BLaER1 treated with 17β-estradiol and CSF1 and Interleukin-3, amounts not matched to agents 10 nM and 100 nM (cell line): ENCODE measurements at regions not wholly inside any gene's neighbourhood (a gene's known extent, or its start where the extent isn't known, plus 50 kb on each side); places are given as distances from the start of the nearest gene placed in this dataset.
A peak's percentile ranks its signal among the peaks of the same experiment; 100 is the strongest.

ENCODE experiments used
- H3K27ac ChIP-seq, 11 experiments: shearing (Covaris generic); formaldehyde crosslinking; 2 replicates each; pipeline ENCODE4 v1.8.1; 2022
- H3K27me3 ChIP-seq, 11 experiments: shearing (Covaris generic); formaldehyde crosslinking; 2 replicates each; pipeline ENCODE4 v1.8.1; 2022
- H3K36me3 ChIP-seq, 11 experiments: shearing (Covaris generic); formaldehyde crosslinking; 2 replicates each; pipeline ENCODE4 v1.8.1; 2022
- H3K4me1 ChIP-seq, 10 experiments: shearing (Covaris generic); formaldehyde crosslinking; 2 replicates each; pipeline ENCODE4 v1.8.1; 2022
- H3K4me2 ChIP-seq, 11 experiments: shearing (Covaris generic); formaldehyde crosslinking; 2 replicates each; pipeline ENCODE4 v1.8.1; 2022
- H3K4me3 ChIP-seq, 10 experiments: shearing (Covaris generic); formaldehyde crosslinking; 2 replicates each; pipeline ENCODE4 v1.8.1; 2022
- H3K9ac ChIP-seq, 11 experiments: shearing (Covaris generic); formaldehyde crosslinking; 2 replicates each; pipeline ENCODE4 v1.8.1; 2022
- H3K9me3 ChIP-seq, 11 experiments: shearing (Covaris generic); formaldehyde crosslinking; replicated peaks in 1 of 11; 2 replicates each; pipeline ENCODE4 v1.8.1; 2022
- H4K20me1 ChIP-seq, 11 experiments: shearing (Covaris generic); formaldehyde crosslinking; 2 replicates each; pipeline ENCODE4 v1.8.1; 2022
- Cebpa-rat ChIP-seq, 11 experiments: shearing (Covaris generic); IDR thresholded peaks; 2 replicates each; pipeline ENCODE4 v1.8.1; 2022

DNA sequence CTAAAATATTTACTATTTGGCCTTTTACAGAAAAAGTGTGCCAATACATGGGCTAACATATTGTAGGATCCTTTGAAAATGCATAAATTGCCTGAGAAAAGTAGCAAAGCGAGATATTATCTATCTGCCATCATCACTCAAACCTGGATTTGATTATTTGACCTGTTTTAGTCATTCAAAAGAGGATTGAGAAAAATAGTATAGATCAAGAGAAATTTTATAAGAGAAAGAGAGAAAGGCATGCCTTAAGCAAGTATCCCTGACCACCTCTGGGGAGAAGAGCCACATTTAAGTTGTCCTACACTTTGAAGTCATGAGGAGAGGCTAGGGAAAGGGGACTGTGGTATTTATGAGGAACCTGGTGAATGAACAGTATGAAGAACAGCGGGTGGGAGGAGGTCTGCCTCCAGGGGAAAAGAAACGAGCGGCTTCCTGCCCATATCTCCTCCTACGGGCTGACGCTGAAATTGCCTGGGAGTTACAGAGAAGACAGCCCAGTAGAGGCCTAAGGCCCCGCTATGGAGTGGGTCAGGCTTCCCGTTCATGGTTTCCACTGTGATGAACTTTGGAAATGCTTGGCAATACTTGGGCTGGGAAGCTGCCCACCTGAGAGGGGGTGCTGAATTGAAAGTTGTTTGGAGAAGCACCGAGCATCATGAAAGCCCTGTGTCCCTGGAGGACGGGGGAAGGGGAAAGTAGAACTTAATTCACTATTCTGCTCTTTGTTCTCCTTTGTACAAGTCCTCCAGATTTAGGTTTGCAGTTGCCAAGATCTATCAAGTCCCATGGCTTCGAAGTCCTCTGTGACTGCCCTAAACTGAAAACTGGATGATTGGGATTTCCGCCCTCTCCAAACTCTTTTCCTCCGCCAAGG, 106.9 kb upstream of the ACSL4 start:
- Histone ChIP-seq H3K9ac (peak overlapping the region in 7 of 11 experiments; percentile 33 to 84 (median 78); a peak in 13 of 22 replicates), H3K9me3 (peaks cover 0 to 20% (median 0%) of the 10 kb centered on the region in 11 experiments; a peak in 1 of 22 replicates), H3K4me1 (peaks cover 11 to 96% (median 38%) of the 10 kb centered on the region in 10 experiments; a peak in 18 of 20 replicates), H4K20me1 (no peaks in the 10 kb centered on the region), H3K27me3 (peaks cover 71 to 100% (median 98%) of the 10 kb centered on the region in 11 experiments), H3K27ac (peak overlapping the region in 10 of 11 experiments; percentile 33 to 96 (median 84); a peak in 18 of 22 replicates), H3K4me3 (no peak overlapping the region; a peak in 2 of 20 replicates), H3K4me2 (peak overlapping the region; percentile 15 to 72 (median 63); a peak in 20 of 22 replicates), H3K36me3 (no peaks in the 10 kb centered on the region)
- no peak for TF ChIP-seq Cebpa-rat (IDR thresholded peaks at IDR 0.05)

DNA sequence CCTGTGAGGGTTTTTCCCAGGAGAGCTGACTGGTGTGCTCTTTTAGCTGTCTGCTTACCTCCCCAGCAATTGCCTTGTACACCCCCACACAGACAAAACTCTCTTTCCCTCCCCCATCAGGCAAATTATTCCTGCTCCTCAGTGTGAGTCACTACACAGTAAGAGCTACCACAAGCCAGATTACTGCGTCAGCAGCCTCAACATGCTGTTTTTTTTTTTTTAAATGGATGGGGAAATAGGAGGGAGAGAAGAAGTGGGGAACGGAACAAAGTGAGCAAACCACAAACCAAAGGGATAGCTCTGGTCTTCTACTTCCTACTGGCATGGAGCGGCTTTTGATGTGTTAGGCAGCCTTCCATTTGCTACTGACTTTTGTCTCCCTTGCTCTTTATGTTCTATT, 107.5 kb upstream of the ACSL4 start:
- H3K9ac ChIP-seq: peak overlapping the region in 7 of 11 experiments; percentile 33 to 84 (median 78); a peak in 13 of 22 replicates
- peak overlapping the region; percentile 15 to 76 (median 68); a peak in 20 of 22 replicates for H3K4me2 ChIP-seq
- H3K4me1 ChIP-seq: peaks cover 11 to 96% (median 39%) of the 10 kb centered on the region in 10 experiments; a peak in 18 of 20 replicates
- H3K4me3 ChIP-seq: no peak overlapping the region; a peak in 3 of 20 replicates
- H3K36me3 ChIP-seq: no peaks in the 10 kb centered on the region
- H3K27me3 ChIP-seq: peaks cover 71 to 100% (median 98%) of the 10 kb centered on the region in 11 experiments
- H4K20me1 ChIP-seq: no peaks in the 10 kb centered on the region
- H3K9me3 ChIP-seq: peaks cover 0 to 20% (median 0%) of the 10 kb centered on the region in 11 experiments; a peak in 1 of 22 replicates
- H3K27ac ChIP-seq: peak overlapping the region in 10 of 11 experiments; percentile 33 to 96 (median 84); a peak in 18 of 22 replicates
- no peak for TF ChIP-seq Cebpa-rat (IDR thresholded peaks at IDR 0.05)

DNA sequence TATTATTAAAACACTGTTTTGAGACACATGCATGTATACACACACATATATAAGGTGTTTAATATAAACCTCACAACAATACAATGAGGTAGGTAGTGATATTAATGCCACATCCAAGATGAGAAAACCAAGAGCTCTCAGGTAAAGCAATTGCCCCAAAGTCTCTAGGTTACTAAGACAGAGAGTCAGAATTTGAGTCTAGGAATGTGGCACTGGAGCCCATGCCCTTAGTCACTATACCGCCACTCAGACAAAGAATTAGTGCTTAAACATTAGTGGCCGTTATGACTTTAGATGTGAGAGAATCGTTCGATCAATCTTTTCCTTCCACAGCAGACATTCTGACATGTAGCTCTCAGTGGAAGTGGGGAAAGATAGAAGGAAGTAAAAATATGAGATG, 108.2 kb upstream of the ACSL4 start:
- no peak overlapping the region for H3K4me3 ChIP-seq
- H3K4me1 ChIP-seq: peaks cover 11 to 98% (median 39%) of the 10 kb centered on the region in 10 experiments; a peak in 18 of 20 replicates
- no peaks in the 10 kb centered on the region for H4K20me1 ChIP-seq
- peak overlapping the region in 8 of 11 experiments; percentile 50 to 76 (median 69); a peak in 14 of 22 replicates for H3K4me2 ChIP-seq
- no peaks in the 10 kb centered on the region for H3K36me3 ChIP-seq
- peaks cover 0 to 15% (median 0%) of the 10 kb centered on the region in 11 experiments; a peak in 1 of 22 replicates for H3K9me3 ChIP-seq
- H3K27ac ChIP-seq: peak overlapping the region in 9 of 11 experiments; percentile 17 to 96 (median 86); a peak in 16 of 22 replicates
- H3K27me3 ChIP-seq: peaks cover 69 to 100% (median 98%) of the 10 kb centered on the region in 11 experiments
- H3K9ac ChIP-seq: peak overlapping the region in 5 of 11 experiments; percentile 60 to 84 (median 79); a peak in 7 of 22 replicates
- TF ChIP-seq Cebpa-rat (IDR thresholded peaks at IDR 0.05): no peak

DNA sequence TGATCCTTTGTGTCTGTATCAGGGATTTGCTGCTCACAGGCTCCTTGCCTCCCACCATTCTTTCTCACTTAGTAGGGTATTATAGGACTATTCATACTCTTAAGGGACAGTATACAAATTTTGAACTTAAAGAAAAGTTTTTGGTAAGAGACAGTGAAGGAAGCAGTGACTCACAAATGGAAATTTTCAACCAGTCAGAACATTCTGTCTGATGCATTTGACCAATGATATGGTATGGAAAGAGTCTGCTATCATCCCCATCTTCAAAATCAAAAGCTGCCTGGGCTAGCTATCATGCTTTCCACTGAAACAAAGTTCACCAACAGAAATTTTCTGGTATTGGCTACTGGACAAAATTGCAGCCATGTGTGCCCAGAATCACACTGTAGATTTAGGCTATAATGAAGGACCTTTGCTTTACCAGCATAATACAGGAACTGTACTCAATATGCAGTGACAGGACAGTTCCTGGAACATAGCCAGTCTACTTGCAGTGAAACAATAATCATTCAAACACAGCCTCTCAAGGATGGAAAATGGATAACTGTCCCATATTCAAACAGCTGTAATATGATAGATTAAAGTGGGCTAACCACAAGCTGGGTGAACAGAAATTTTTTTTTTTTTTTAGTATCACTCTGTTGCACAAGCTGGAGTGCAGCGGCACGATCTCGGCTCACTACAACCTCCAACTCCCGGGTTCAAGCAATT, 109.0 kb upstream of the ACSL4 start:
- H3K36me3 ChIP-seq: no peaks in the 10 kb centered on the region
- H3K27me3 ChIP-seq: peaks cover 69 to 100% (median 98%) of the 10 kb centered on the region in 11 experiments
- peaks cover 0 to 8% (median 0%) of the 10 kb centered on the region in 11 experiments; a peak in 1 of 22 replicates for H3K9me3 ChIP-seq
- peak overlapping the region in 4 of 11 experiments; percentile 78 to 84 (median 82); a peak in 5 of 22 replicates for H3K9ac ChIP-seq
- H3K27ac ChIP-seq: peak overlapping the region in 7 of 11 experiments; percentile 71 to 96 (median 86); a peak in 13 of 22 replicates
- H3K4me1 ChIP-seq: peaks cover 11 to 98% (median 39%) of the 10 kb centered on the region in 10 experiments; a peak in 18 of 20 replicates
- no peaks in the 10 kb centered on the region for H4K20me1 ChIP-seq
- H3K4me3 ChIP-seq: no peak overlapping the region
- TF ChIP-seq Cebpa-rat (IDR thresholded peaks at IDR 0.05): no peak
- H3K4me2 ChIP-seq: peak overlapping the region in 6 of 11 experiments; percentile 67 to 76 (median 69); a peak in 10 of 22 replicates

DNA sequence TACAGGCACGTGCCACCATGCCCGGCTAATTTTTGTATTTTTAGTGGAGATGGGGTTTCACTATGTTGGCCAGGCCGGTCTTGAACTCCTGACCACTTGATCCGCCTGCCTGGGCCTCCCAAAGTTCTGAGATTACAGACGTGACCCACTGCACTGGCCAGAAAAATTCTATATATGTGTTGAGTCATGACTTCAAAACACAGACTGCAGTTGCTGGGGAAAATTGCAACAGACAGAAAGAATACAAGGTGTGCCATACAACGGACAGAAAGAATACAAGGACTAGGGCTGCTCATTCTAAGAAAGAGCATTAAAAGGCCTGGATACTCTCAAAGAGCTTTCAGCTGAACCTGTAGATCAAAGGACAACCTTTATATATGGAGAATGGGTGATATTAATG, 109.6 kb upstream of the ACSL4 start:
- peaks cover 11 to 99% (median 39%) of the 10 kb centered on the region in 10 experiments; a peak in 18 of 20 replicates for H3K4me1 ChIP-seq
- TF ChIP-seq Cebpa-rat (IDR thresholded peaks at IDR 0.05): no peak
- peak overlapping the region in 5 of 11 experiments; percentile 68 to 76 (median 69); a peak in 9 of 22 replicates for H3K4me2 ChIP-seq

DNA sequence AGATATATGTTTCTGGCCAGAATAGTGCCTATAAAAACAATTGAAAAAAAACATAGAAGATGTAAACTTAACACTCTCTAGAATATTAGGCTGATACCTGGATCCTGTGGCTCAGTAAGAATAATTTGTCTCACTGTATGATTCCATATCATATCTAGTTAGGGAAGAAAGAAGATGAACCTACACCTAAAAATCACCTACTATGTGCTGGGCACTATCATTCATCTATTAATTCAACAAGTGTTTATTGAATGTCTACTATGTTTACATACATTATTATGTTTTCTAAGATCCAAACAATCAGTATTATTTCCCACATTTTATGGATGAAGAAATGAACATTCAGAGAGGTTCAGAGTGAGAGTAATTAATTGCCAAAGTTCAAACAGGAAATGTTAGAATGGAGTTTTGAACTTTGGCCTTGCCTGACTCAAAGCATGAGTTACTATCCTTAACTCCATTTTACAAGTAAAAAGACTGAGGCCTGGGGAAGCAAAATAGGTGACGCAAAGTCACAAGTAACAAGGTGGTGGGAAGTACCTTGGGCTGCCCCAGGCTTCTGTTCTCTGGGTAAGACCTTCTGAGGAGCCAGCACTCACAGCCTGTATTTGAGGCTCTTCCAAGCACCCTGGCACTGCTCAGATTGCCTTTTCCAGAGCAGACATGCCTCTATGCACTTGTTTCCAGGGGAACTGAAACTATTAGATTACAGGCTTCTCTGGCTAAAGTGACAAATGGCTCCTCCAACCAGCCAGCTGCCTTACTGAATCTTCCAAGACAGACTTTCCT, 111.1 kb upstream of the ACSL4 start:
- Histone ChIP-seq H3K4me1 (peaks cover 11 to 99% (median 42%) of the 10 kb centered on the region in 10 experiments; a peak in 18 of 20 replicates), H3K27me3 (peaks cover 77 to 100% (median 98%) of the 10 kb centered on the region in 11 experiments), H4K20me1 (no peaks in the 10 kb centered on the region), H3K9ac (peak overlapping the region in 3 of 11 experiments; percentile 41 to 43 (median 43); a peak in 4 of 22 replicates), H3K4me2 (peak overlapping the region in 5 of 11 experiments; percentile 39 to 69 (median 53); a peak in 10 of 22 replicates), H3K4me3 (no peak overlapping the region), H3K27ac (peak overlapping the region in 6 of 11 experiments; percentile 0 to 76 (median 52); a peak in 9 of 22 replicates), H3K9me3 (no peaks in the 10 kb centered on the region), H3K36me3 (no peaks in the 10 kb centered on the region)
- TF ChIP-seq Cebpa-rat (IDR thresholded peaks at IDR 0.05): no peak

More for the DNA sequence above, 109.6 kb upstream of the ACSL4 start:
- H3K27ac ChIP-seq: peak overlapping the region in 3 of 11 experiments; percentile 92 to 96 (median 92); a peak in 4 of 22 replicates
- no peaks in the 10 kb centered on the region for H3K36me3 ChIP-seq
- H4K20me1 ChIP-seq: no peaks in the 10 kb centered on the region
- H3K27me3 ChIP-seq: peaks cover 74 to 100% (median 98%) of the 10 kb centered on the region in 11 experiments
- peaks cover 0 to 2% (median 0%) of the 10 kb centered on the region in 11 experiments; a peak in 1 of 22 replicates for H3K9me3 ChIP-seq
- no peak overlapping the region for H3K4me3 ChIP-seq
- no peak overlapping the region for H3K9ac ChIP-seq

DNA sequence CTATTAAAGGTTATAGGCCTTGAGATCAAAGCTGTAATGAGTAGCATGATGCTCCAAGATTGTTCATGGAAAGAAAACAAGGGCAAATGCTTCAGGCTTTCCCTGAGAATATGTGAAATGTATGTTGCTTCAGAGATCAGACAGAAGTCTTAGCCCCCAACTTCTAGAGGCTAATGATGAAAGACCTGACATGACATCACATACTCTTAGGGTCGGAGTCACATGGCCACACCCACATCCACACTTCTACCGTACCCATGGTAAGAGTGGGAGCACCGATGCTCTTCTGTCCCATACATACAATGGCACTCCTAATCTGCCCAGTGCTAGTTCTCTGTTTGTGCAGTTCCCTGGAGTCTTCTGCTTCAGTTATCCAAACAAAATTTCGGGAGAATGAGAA, 111.9 kb upstream of the ACSL4 start:
- Histone ChIP-seq H3K4me1 (peaks cover 10 to 99% (median 36%) of the 10 kb centered on the region in 10 experiments; a peak in 18 of 20 replicates), H3K9me3 (no peaks in the 10 kb centered on the region), H3K36me3 (no peaks in the 10 kb centered on the region), H4K20me1 (no peaks in the 10 kb centered on the region), H3K4me2 (peak overlapping the region in 5 of 11 experiments; percentile 32 to 69 (median 53); a peak in 10 of 22 replicates), H3K9ac (peak overlapping the region in 1 of 11 experiments; percentile 43; a peak in 1 of 22 replicates), H3K4me3 (no peak overlapping the region), H3K27me3 (peaks cover 77 to 100% (median 98%) of the 10 kb centered on the region in 11 experiments), H3K27ac (peak overlapping the region in 5 of 11 experiments; percentile 6 to 76 (median 47); a peak in 10 of 22 replicates)
- TF ChIP-seq Cebpa-rat (IDR thresholded peaks at IDR 0.05): no peak
